Breast epithelium (tissue), 3 donors: ENCODE measurements at regions not wholly inside any gene's neighbourhood (a gene's known extent, or its start where the extent isn't known, plus 50 kb on each side); places are given as distances from the start of the nearest gene placed in this dataset.

Experiments
- POLR2A ChIP-seq: fragments of 450-650 bp; IDR thresholded peaks from one replicate; pipeline ENCODE4 v1.6.1; 2016; ENCODE audit warnings: antibody characterized with exemption, mild to moderate bottlenecking, moderate library complexity
- TF ChIP-seq, protein P1 (sequence below), 3 donors: fragments of 450-650 bp; IDR thresholded peaks; one replicate each; pipeline ENCODE4 v1.5.1; 2016 to 2017; ENCODE audit warnings: antibody characterized with exemption in 3 of 3, mild to moderate bottlenecking in 3 of 3, moderate library complexity in 3 of 3

DNA sequence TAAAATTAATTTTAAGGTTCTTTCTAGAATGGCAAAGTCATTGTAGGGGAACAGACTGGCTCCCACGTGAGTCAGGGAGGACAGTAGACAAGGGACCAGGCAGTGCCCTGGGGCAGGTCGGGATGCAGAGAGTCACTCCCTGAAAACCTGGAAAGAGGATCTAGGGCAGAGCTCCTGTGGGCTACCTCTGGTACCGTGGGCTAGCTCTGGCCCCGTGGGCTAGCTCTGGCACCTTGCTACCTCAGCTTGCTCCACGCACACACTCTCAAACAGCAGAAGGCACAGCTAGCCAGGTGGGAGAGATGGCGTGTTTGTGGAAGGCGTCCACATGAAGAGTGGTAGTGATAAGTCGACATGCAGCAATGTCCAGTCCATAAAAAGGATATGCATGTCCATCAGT lies 66.7 kb upstream of the ARHGEF7 start:
- TF ChIP-seq, protein P1, sequence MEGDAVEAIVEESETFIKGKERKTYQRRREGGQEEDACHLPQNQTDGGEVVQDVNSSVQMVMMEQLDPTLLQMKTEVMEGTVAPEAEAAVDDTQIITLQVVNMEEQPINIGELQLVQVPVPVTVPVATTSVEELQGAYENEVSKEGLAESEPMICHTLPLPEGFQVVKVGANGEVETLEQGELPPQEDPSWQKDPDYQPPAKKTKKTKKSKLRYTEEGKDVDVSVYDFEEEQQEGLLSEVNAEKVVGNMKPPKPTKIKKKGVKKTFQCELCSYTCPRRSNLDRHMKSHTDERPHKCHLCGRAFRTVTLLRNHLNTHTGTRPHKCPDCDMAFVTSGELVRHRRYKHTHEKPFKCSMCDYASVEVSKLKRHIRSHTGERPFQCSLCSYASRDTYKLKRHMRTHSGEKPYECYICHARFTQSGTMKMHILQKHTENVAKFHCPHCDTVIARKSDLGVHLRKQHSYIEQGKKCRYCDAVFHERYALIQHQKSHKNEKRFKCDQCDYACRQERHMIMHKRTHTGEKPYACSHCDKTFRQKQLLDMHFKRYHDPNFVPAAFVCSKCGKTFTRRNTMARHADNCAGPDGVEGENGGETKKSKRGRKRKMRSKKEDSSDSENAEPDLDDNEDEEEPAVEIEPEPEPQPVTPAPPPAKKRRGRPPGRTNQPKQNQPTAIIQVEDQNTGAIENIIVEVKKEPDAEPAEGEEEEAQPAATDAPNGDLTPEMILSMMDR (IDR thresholded peaks at IDR 0.05): no peak
- TF ChIP-seq POLR2A: no peak
